ENCODE measurements at regions not wholly inside any gene's neighbourhood (a gene's known extent, or its start where the extent isn't known, plus 50 kb on each side); places are given as distances from the start of the nearest gene placed in this dataset.
"Not testable (repeated sequence)": the region's sequence is repeated elsewhere in the genome, so short reads cannot be mapped to it uniquely, and the experiment has no call there.

DNA sequence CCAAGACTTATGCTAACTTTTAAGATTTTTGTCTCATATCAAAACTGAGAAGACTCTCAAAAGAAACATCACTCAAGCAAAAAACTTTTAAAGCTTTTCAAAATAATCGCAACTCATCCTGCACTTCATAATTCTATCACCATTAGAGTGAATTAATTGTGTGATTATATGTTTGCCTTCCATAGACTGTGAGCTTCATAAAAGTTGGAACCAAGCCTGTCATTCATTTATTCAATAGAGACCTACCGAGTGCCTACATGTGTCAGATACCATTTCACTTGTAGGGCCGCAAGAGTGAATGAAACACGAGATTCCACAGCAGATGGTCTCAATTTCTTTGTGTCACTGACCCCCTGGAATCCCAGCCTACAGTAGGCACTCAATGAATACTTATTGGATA, 106.4 kb downstream of the RHOU start:
- H3K27ac ChIP-seq, result no peak overlapping the region
- intact Hi-C loops (cut with DNase I; ENCODE audit: low total_unique reads), result no loop called here
- H3K36me3 ChIP-seq, result no peaks in the 10 kb centered on the region
- no peak overlapping the region for H3K4me3 ChIP-seq
- H3K9me3 ChIP-seq, result peaks cover 0 to 11% (median 3%) of the 10 kb centered on the region in 3 donors
- peaks cover 0 to 16% (median 15%) of the 10 kb centered on the region in 4 donors for H3K4me1 ChIP-seq
- no peaks in the 10 kb centered on the region for H3K27me3 ChIP-seq
- TF ChIP-seq, protein P1, sequence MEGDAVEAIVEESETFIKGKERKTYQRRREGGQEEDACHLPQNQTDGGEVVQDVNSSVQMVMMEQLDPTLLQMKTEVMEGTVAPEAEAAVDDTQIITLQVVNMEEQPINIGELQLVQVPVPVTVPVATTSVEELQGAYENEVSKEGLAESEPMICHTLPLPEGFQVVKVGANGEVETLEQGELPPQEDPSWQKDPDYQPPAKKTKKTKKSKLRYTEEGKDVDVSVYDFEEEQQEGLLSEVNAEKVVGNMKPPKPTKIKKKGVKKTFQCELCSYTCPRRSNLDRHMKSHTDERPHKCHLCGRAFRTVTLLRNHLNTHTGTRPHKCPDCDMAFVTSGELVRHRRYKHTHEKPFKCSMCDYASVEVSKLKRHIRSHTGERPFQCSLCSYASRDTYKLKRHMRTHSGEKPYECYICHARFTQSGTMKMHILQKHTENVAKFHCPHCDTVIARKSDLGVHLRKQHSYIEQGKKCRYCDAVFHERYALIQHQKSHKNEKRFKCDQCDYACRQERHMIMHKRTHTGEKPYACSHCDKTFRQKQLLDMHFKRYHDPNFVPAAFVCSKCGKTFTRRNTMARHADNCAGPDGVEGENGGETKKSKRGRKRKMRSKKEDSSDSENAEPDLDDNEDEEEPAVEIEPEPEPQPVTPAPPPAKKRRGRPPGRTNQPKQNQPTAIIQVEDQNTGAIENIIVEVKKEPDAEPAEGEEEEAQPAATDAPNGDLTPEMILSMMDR (IDR thresholded peaks at IDR 0.05), result no peak
- no peak for DNase-seq

DNA sequence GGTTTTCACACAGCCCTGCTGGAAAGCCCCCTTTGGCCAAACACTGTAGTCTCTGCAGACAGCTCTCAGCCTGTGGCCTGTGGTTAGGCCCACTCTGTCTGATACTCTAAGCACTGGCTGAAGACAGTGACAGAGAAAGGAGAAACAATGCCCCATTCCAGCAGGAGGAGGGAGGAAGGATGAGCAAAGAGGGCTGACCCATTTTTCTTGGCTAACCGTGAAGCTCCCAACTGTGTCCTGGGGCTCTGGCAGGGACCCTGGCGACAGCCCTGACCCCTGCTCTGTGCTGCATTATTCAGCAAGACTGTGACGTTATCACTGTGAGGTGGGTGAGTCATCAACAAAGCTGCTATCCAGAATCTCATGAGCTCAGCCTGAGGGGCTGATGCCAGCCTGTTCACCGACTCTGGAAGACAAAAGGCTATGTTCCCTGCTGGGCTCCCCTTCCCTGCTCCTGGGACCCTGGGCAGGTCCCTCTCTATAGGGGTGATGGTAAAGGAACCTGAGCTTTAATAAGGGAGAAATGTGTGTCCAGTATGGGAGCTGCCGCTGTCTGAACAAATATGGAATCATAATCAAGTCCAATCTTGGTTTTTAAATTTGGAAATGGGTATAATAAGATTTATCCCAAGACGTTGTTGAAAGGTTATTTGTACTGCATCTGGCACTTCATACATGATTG, 107.0 kb downstream of the RHOU start:
- Histone ChIP-seq H3K4me1 (peaks cover 0 to 16% (median 15%) of the 10 kb centered on the region in 4 donors), H3K9me3 (peaks cover 0 to 11% (median 3%) of the 10 kb centered on the region in 3 donors), H3K4me3 (no peak overlapping the region), H3K27me3 (no peaks in the 10 kb centered on the region), H3K36me3 (no peaks in the 10 kb centered on the region), H3K27ac (no peak overlapping the region)
- DNase-seq, result peak in 1 of 2 donors; percentile 80
- intact Hi-C loops (cut with DNase I; ENCODE audit: low total_unique reads), result no loop called here
- TF ChIP-seq, protein P1 (IDR thresholded peaks at IDR 0.05), result no peak

DNA sequence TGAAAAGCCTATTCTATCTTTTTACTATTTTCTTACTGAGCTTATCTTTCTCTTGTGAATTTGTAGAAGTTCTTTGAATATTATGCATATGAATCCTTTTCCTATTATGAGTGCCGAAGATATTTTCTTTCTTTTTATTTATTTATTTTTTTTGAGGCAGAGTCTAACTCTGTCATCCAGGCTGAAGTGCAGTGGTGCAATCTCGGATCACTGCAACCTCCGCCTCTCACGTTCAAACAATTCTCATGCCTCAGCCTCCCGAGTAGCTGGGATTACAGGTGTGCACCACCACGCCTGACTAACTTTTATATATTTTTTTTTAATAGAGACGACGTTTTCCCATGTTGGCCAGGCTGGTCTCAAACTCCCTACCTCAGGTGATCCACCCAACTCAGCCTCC, 109.8 kb downstream of the RHOU start:
- peaks cover 0 to 11% (median 3%) of the 10 kb centered on the region in 3 donors for H3K9me3 ChIP-seq
- intact Hi-C loops (cut with DNase I; ENCODE audit: low total_unique reads), result no loop called here
- DNase-seq, result no peak

DNA sequence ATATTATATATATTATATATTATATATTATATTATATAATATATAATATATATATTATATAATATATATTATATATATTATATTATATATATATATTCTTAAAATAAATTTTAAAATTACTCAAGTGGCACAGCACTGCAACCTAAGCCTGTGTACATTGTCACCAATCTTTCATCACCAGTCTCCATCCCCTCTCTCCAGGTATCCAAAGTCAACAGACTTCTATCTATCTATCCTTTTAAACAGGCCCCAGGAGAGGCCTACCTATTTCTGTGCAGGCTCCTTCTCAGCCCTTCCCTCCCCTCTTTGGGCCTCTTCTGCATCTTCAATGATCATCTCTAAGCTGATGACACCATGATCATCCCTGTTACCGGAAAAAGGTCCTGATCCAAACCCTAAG, 111.7 kb downstream of the RHOU start:
- no peak for DNase-seq
- intact Hi-C loops (cut with DNase I; ENCODE audit: low total_unique reads), result no loop called here

More for the DNA sequence above, 109.8 kb downstream of the RHOU start:
- Histone ChIP-seq H3K4me3 (no peak overlapping the region), H3K27ac (no peak overlapping the region), H3K4me1 (peaks cover 0 to 3% (median 0%) of the 10 kb centered on the region in 4 donors), H3K27me3 (no peaks in the 10 kb centered on the region), H3K36me3 (no peaks in the 10 kb centered on the region)
- TF ChIP-seq, protein P1 (IDR thresholded peaks at IDR 0.05), result no peak

DNA sequence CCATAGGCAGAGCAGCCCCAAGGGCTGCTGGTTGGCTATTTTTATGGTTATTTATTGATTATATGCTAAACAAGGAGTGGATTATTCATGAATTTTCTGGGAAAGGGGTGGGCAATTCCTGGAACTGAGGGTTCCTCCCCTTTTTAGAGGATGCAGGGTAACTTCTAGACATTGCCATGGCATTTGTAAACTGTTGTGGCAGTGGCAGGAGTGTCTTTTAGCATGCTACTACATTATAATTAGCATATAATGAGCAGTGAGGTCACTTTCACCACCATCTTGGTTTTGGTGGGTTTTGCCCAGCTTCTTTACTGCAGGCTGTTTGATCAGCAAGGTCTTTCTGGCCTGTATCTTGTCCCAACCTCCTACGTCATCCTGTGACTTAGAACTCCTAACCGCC, 112.2 kb downstream of the RHOU start:
- intact Hi-C loops (cut with DNase I; ENCODE audit: low total_unique reads); H3K36me3 ChIP-seq; H3K4me3 ChIP-seq; H3K4me1 ChIP-seq; H3K27me3 ChIP-seq; DNase-seq; H3K27ac ChIP-seq: not testable (repeated sequence)
- peaks cover 0 to 11% (median 3%) of the 10 kb centered on the region in 3 donors for H3K9me3 ChIP-seq

More for the DNA sequence above, 111.7 kb downstream of the RHOU start:
- no peaks in the 10 kb centered on the region for H3K27me3 ChIP-seq
- no peak overlapping the region for H3K27ac ChIP-seq
- no peak overlapping the region for H3K4me3 ChIP-seq
- no peaks in the 10 kb centered on the region for H3K36me3 ChIP-seq
- peaks cover 0 to 3% (median 0%) of the 10 kb centered on the region in 4 donors for H3K4me1 ChIP-seq
- TF ChIP-seq, protein P1 (IDR thresholded peaks at IDR 0.05), result no peak
- peaks cover 0 to 11% (median 3%) of the 10 kb centered on the region in 3 donors for H3K9me3 ChIP-seq

DNA sequence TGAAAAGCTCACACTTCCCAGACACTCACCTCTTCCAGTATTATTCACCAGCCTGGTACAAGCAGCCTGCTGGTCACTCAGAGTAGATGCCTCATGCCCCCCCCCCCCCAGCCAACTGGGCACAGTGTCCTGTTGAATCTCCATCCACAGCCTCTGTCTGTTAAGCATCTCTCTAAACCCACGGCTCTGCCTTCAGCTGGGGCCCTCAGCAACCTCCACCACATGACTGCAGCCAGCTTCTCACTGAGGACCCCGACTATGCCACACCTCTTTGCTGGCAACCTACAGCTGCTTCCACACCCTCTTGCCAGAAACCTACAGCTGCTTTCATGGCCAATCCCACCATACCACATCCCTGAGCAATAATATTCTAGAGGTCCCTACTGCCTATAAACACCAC, 113.1 kb downstream of the RHOU start:
- no peaks in the 10 kb centered on the region for H3K36me3 ChIP-seq
- H3K4me1 ChIP-seq, result no peaks in the 10 kb centered on the region
- no peak overlapping the region for H3K27ac ChIP-seq
- H3K9me3 ChIP-seq, result peaks cover 0 to 2% (median 0%) of the 10 kb centered on the region in 3 donors
- DNase-seq, result no peak
- intact Hi-C loops (cut with DNase I; ENCODE audit: low total_unique reads), result no loop called here
- TF ChIP-seq, protein P1 (IDR thresholded peaks at IDR 0.05), result no peak
- H3K4me3 ChIP-seq, result no peak overlapping the region
- H3K27me3 ChIP-seq, result peaks cover 0 to 3% of the 10 kb centered on the region in 2 donors

Data from tibial artery (tissue), 4 donors.